ENCODE measurements at regions not wholly inside any gene's neighbourhood (a gene's known extent, or its start where the extent isn't known, plus 50 kb on each side); places are given as distances from the start of the nearest gene placed in this dataset.
A peak's percentile ranks its signal among the peaks of the same experiment; 100 is the strongest.
"Not testable (repeated sequence)": the region's sequence is repeated elsewhere in the genome, so short reads cannot be mapped to it uniquely, and the experiment has no call there.

DNA sequence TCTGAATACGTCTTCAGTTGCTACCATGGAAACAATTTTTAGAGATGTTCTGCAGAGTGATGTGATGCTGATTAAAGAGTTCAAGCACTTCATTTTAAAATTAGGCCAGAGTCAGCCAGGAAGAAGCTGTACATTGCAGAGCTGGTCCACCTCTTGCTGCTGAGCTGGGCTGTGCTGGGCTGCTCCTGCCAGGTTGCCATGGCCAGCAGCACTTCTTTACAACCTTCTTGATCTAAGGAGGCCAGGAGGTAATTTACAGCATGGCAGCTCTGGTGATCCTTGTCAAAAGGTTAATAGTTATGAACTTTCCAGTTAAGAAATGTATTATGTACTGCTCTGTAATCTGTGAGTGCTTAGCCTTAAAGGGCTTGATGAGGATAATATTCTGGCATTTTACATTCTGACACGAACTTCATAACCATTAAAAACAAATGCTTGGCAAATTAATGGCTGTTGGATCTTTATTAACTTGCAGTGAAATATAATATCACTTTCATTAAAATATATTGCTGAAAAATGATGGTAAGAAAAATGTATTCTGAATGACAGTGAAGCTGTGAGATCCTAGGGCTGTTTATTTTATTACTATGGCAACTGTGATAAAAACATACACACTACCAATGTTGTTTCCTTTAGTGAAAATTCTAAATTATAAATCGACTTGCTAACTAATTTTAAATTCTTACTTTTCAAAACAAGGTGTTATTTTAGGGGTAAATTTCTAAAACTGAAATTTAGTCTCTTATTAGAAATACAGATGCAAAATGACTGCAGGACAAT is 259.7 kb downstream of the RFPL4B start:
- H3K4me3 ChIP-seq (replicated peaks; ENCODE audit: low read depth, low read length) = no peak overlapping the region
- TF ChIP-seq CTCF (IDR thresholded peaks at IDR 0.05; ENCODE audit: low read length, missing control alignments) = no peak
- peak; percentile 8 for DNase-seq (ENCODE audit: low read depth)

DNA sequence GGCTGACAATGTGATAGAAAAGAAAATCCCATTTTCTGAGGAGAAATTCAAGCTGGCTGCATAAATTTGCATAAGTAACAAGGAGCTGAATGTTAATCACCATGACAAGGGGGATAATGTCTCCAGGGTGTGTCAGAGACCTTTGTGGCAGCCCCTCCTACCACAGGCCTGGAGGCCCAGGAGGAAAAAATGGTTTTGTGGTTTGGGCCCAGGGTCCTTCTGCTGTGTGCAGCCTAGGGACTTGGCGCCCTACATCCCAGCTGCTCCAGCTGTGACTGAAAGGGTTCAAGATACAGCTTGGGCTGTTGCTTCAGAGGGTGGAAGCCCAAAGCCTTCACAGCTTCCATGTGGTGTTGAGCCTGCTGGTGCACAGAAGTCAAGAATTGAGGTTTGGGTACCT is 261.8 kb downstream of the RFPL4B start:
- not testable (repeated sequence) for DNase-seq (ENCODE audit: low read depth); H3K4me3 ChIP-seq (replicated peaks; ENCODE audit: low read depth, low read length)

- DNase-seq (ENCODE audit: low read depth) = no peak
- TF ChIP-seq CTCF (IDR thresholded peaks at IDR 0.05; ENCODE audit: low read length, missing control alignments) = no peak
- H3K4me3 ChIP-seq (replicated peaks; ENCODE audit: low read depth, low read length) = no peak overlapping the region
Observed at GRCh38 chr6:112613410-112613809, 266.3 kb downstream of the RFPL4B start.

GRCh38 chr6:112618849-112619248 is 271.7 kb downstream of the RFPL4B start:
- TF ChIP-seq CTCF (IDR thresholded peaks at IDR 0.05; ENCODE audit: low read length, missing control alignments) = peak; percentile 17
- no peak overlapping the region for H3K4me3 ChIP-seq (replicated peaks; ENCODE audit: low read depth, low read length)
- peak; percentile 50 for DNase-seq (ENCODE audit: low read depth)

DNA sequence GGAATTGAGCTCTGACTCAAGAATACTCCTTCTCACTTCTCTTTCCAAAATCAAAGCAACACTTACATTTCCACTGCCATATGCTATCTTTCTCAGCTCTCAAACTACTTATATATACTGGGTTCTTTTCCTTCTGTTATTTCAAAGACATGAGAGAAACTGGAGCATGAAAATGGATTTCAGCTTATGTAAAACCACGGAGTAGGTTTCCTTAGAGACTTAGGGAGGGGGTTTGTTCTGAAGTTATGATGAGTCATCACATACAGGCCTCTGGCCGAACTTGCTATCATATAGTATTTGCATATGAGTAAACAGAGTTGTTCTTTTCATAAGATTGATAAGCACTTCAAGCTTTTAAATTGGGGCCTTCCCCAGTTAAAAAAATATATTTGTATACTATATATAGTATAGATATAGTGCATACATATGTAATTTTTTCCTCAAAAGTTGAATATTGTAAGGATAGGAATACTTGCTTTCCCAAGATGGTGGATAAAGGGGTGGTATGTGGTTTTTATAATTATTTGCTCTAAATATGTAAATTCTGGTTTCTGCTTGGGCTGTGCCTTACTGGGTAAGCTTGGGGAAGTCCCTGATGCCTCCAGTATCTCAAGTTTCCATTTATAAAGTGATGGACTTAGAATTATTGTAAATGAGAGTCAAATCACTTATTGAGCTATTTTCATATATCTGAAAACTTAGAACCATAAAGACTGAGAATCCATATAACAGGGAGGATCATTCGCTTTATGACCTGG is 273.9 kb downstream of the RFPL4B start:
- no peak overlapping the region for H3K4me3 ChIP-seq (replicated peaks; ENCODE audit: low read depth, low read length)
- peak; percentile 67 for DNase-seq (ENCODE audit: low read depth)
- TF ChIP-seq CTCF (IDR thresholded peaks at IDR 0.05; ENCODE audit: low read length, missing control alignments) = no peak

- no peak for TF ChIP-seq CTCF (IDR thresholded peaks at IDR 0.05; ENCODE audit: low read length, missing control alignments)
- DNase-seq (ENCODE audit: low read depth) = peak; percentile 21
- no peak overlapping the region for H3K4me3 ChIP-seq (replicated peaks; ENCODE audit: low read depth, low read length)
Observed at GRCh38 chr6:112622036-112622435, 274.9 kb downstream of the RFPL4B start.

DNA sequence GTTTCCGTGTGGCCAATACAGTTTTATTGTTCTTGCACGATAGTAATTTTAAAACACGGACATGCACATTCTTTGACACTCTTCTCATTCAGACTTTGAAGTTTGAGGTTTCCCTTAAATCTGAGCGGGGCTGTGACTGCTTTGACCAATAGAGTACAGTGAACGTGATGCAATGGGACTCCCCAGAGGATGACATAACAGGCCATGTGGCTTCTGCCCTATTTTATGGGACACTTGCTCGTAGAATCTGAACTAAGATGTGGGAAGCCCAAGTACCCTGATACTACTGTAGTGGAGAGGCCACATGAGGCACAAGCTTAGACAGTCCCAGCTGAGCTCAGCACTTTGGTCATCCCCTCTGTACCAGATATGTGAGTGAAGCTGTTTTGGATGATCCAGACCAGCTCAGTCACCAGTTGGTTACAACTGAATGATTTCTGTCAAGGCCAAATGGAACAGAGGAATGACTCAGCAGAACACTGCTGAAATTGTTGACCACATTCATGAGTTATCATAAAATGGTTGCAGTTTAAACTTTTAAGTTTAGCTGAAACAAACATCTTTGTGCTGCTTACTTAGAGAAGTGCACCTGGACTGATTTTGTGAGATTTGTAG is 279.4 kb downstream of the RFPL4B start:
- TF ChIP-seq CTCF (IDR thresholded peaks at IDR 0.05; ENCODE audit: low read length, missing control alignments) = no peak
- H3K4me3 ChIP-seq (replicated peaks; ENCODE audit: low read depth, low read length) = no peak overlapping the region
- peak; percentile 62 for DNase-seq (ENCODE audit: low read depth)
